ENCODE measurements at regions not wholly inside any gene's neighbourhood (a gene's known extent, or its start where the extent isn't known, plus 50 kb on each side); places are given as distances from the start of the nearest gene placed in this dataset.

DNA sequence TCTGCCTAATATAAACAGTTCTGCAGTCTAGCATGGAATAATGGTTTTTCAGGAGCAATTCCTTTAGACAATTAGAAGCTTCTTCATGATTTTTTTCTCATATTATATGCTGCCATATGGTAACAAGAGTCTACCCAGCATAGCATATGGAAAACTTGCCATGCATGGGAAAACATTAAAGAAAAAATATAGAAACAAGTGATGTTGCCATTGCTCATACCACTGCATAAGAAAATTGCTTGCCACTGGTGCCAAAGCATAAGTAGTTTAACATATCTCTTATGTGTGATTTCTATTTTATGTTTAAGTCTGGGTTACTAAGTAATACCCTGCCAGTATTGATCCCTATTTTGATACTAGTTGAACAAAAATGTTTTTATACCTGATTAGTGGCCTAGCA is 171.2 kb downstream of the CCDC59 start:
- H3K4me3 ChIP-seq (ENCODE audit: low read length): no peak overlapping the region
- no peaks in the 10 kb centered on the region for H3K4me1 ChIP-seq (ENCODE audit: insufficient read depth, low read length)
- H3K9me3 ChIP-seq (ENCODE audit: low read depth, low read length): peaks cover 7% of the 10 kb centered on the region
- no peaks in the 10 kb centered on the region for H3K27me3 ChIP-seq (ENCODE audit: insufficient read depth, low read length)

DNA sequence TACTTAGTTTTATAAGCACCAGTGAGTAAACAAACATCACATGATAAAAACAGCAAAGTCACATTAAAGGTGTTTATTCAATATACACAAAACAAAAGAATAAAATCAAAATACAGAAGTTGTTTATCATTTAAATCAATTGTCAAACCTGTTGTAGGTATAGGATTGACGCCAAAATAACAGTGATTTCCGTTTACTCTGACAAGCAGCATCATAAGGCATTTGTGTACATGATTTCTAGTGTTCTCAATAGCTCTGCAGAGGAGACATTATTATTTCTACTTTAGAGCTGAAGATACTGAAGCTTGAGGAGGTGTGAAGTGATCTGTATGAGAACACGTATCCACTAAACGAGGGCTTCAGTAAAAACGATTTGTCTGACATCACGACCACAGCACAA is 171.9 kb downstream of the CCDC59 start:
- no peaks in the 10 kb centered on the region for H3K27me3 ChIP-seq (ENCODE audit: insufficient read depth, low read length)
- no peak overlapping the region for H3K4me3 ChIP-seq (ENCODE audit: low read length)
- H3K9me3 ChIP-seq (ENCODE audit: low read depth, low read length): peaks cover 7% of the 10 kb centered on the region
- H3K4me1 ChIP-seq (ENCODE audit: insufficient read depth, low read length): no peaks in the 10 kb centered on the region

DNA sequence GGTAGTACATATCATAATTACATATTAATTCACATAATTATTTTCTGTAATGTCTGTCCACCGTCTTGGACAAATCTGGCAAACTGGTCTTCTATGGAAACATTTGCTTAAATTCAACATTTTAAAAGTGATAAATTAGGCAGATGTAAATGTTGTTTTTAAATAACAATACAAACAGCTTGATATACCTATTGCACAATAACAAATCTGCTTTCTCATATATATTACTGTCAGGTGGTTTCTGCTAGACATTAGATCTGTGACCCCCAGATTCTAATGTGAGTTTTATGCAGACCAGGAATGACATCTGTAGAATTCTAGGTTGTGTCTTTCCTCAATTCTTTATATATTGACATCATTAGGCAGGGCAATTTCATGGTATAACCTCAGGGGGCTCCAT is 173.3 kb downstream of the CCDC59 start:
- Histone ChIP-seq H3K4me1 (ENCODE audit: insufficient read depth, low read length) (no peaks in the 10 kb centered on the region), H3K9me3 (ENCODE audit: low read depth, low read length) (peaks cover 6% of the 10 kb centered on the region), H3K27me3 (ENCODE audit: insufficient read depth, low read length) (no peaks in the 10 kb centered on the region), H3K4me3 (ENCODE audit: low read length) (no peak overlapping the region)

DNA sequence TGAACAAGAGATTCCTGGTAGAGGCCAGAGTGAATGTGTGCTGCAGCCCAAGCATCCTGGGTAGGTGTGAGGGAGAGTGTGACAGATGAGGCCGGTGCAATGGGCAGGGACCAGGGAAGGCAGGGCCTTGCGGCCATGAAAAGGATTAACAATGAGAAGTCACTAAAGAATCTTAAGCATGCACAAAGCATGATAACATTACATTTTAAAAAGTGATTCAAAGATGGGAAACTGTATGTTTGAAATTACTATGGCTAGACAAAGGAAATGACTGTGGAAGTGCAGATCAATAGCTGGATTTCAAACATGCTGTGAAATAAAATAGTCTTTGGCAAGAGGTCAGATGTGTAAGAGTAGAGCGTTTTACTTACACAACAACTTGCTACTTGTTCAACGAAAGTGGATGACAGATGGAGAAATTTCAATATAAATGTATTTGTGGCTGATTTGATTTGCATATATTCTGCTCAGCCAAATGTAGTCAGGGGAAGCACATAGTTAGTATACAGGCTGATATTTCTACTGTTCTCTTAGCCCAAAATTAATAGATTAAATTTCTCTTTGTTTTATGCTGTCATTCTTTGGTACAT is 175.5 kb downstream of the CCDC59 start:
- no peaks in the 10 kb centered on the region for H3K4me1 ChIP-seq (ENCODE audit: insufficient read depth, low read length)
- no peaks in the 10 kb centered on the region for H3K27me3 ChIP-seq (ENCODE audit: insufficient read depth, low read length)
- no peaks in the 10 kb centered on the region for H3K9me3 ChIP-seq (ENCODE audit: low read depth, low read length)
- no peak overlapping the region for H3K4me3 ChIP-seq (ENCODE audit: low read length)

DNA sequence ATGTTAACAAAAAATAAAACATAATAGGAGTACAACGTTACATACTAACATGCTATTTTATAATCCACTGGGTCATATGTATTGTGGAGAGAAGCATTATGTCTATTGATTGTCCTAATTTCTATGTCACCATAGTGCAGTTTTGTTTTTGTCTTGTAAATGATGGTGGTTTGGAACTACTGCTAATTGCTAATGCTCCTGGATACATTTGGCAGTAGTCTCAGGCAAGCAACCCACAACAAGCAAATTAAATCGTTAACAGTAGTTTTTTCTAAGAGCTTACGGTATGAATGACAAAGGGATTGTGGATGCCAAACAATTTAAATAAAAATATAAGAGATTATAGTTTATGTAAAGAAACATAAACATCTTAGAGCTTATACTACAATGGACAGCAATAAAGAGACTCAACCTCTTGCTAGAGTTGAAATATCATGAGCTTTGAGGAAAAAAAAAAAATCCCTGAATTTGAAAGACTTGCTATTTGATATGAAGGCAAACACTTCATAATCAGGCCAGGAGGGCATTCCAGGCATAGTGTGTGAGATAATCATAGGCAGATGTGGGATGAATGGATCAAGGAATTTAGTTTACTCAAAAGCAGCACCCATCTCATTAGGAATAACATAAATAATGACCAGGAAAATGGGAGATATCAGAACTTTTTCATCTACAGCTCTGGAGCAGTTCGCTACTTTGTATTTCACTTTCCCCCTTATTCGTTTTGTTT is 181.3 kb downstream of the CCDC59 start:
- H3K4me1 ChIP-seq (ENCODE audit: insufficient read depth, low read length): no peaks in the 10 kb centered on the region
- H3K9me3 ChIP-seq (ENCODE audit: low read depth, low read length): no peaks in the 10 kb centered on the region
- H3K4me3 ChIP-seq (ENCODE audit: low read length): no peak overlapping the region

DNA sequence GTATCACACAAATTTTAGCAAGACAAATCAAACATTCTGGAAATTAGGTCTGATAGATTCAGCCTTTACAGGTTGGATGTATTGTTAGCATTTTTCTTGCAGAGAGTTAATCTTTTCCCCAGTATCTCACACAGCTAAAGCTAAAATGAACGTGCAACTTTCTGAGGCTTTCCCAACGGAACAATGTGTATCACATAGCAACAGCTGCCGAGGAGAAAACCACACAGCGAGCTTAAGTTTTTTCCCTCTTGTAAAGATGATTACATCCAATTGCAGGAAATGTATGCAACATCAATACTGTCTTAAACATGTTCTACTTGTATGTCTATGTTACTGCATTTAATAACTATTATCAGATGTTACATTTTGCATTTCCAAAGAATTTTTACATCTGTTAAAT is 182.2 kb downstream of the CCDC59 start:
- Histone ChIP-seq H3K27me3 (ENCODE audit: insufficient read depth, low read length) (no peaks in the 10 kb centered on the region), H3K4me1 (ENCODE audit: insufficient read depth, low read length) (no peaks in the 10 kb centered on the region), H3K9me3 (ENCODE audit: low read depth, low read length) (no peaks in the 10 kb centered on the region), H3K4me3 (ENCODE audit: low read length) (no peak overlapping the region)

More for the DNA sequence above, 181.3 kb downstream of the CCDC59 start:
- H3K27me3 ChIP-seq (ENCODE audit: insufficient read depth, low read length): no peaks in the 10 kb centered on the region

DNA sequence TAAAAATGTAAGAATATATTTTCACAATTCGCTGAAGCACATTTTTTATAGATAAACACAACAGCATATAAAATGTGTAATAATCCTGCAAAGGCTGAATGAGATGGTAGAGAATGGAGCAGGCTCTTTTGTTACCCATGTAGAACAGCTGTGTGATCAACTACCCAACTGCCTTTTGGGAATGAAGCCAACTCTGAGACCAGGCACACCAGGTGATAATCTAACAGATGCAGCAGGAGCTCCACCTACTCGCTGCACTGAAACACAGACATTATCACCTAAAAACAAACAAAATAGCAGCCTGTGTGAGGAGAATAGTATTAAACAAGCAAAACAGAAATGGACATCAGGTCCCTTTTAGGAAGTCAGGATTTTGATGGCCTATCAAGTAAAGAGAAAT is 183.3 kb downstream of the CCDC59 start:
- H3K4me1 ChIP-seq (ENCODE audit: insufficient read depth, low read length): no peaks in the 10 kb centered on the region
- no peaks in the 10 kb centered on the region for H3K9me3 ChIP-seq (ENCODE audit: low read depth, low read length)
- H3K27me3 ChIP-seq (ENCODE audit: insufficient read depth, low read length): no peaks in the 10 kb centered on the region
- H3K4me3 ChIP-seq (ENCODE audit: low read length): no peak overlapping the region

DNA sequence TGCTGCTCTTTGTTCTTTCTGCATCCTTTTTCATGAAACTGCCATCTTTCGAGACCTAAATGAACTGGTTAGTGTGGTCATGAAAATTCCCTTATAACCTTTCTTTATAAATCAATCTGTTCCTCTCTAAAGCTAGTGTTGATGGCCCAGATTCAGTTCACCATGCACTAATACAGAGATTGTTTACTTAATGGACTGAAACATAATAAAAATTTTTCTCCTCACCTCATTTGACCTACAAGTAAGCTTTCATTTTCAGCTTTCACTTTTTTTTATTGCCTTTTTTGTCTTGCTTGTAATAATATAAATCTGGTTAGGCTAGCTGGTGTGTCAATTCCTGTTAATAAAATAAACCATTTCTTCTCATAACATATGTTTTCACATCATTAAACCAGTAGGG is 183.8 kb downstream of the CCDC59 start:
- H3K27me3 ChIP-seq (ENCODE audit: insufficient read depth, low read length): no peaks in the 10 kb centered on the region
- no peak overlapping the region for H3K4me3 ChIP-seq (ENCODE audit: low read length)
- no peaks in the 10 kb centered on the region for H3K4me1 ChIP-seq (ENCODE audit: insufficient read depth, low read length)
- H3K9me3 ChIP-seq (ENCODE audit: low read depth, low read length): no peaks in the 10 kb centered on the region

DNA sequence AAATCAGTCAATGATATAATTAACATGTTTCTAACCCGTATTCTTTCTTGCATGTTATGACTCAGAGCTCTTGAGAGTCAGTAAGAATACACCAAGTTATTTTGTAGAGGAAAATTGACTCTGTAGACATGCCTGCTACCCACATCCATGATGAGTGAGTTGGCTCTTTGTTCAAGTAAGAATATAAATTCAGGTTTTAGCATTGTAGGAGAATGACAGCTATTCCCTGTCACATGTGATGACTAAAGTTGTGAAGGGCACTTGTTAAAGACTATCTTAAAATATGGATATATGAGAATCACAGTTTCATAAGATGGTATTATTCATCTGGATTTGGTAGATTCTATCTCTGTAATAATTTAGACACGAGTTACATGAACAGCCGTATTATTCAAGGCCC is 209.1 kb downstream of the CCDC59 start:
- H3K4me3 ChIP-seq (ENCODE audit: low read length): no peak overlapping the region
- no peaks in the 10 kb centered on the region for H3K27me3 ChIP-seq (ENCODE audit: insufficient read depth, low read length)
- H3K9me3 ChIP-seq (ENCODE audit: low read depth, low read length): no peaks in the 10 kb centered on the region
- no peaks in the 10 kb centered on the region for H3K4me1 ChIP-seq (ENCODE audit: insufficient read depth, low read length)

DNA sequence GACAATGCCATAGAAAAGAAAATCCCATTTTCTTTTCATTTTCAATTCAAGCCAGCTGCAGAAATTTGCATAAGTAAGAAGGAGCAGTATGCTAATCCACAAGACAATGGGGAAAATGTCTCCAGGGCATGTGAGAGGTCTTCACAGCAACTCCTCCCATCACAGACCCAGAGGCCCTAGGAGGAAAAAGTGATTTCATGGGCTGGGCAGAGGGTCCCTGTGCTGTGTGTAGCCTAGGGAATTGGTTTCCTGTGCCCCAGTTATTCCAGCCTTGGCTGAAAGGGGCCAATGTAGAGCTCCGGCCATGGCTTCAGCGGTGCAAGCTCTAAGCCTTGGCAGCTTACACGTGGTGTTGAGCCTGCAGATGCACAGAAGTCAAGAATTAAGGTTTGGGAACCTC is 211.4 kb downstream of the CCDC59 start:
- no peak overlapping the region for H3K4me3 ChIP-seq (ENCODE audit: low read length)
- no peaks in the 10 kb centered on the region for H3K9me3 ChIP-seq (ENCODE audit: low read depth, low read length)
- no peaks in the 10 kb centered on the region for H3K4me1 ChIP-seq (ENCODE audit: insufficient read depth, low read length)
- H3K27me3 ChIP-seq (ENCODE audit: insufficient read depth, low read length): no peaks in the 10 kb centered on the region

DNA sequence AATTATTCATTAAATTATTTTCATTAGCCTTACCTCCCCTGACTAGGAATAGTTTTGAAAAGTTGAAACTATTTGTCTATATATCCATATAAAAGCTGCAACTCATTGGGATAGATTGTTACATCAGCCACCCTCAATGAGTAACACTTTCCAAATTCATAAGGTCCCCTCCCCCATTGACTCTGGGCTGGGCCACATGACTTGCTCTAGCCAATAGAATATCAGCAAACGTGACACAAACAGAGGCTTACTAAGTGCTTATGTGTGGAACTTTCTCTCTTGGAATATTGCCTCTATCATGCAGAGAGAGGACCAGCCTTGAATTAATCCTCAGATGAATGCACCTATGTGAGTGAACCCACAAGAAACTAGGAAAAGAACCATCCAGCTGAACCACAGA is 213.7 kb downstream of the CCDC59 start:
- H3K27me3 ChIP-seq (ENCODE audit: insufficient read depth, low read length): no peaks in the 10 kb centered on the region
- no peaks in the 10 kb centered on the region for H3K4me1 ChIP-seq (ENCODE audit: insufficient read depth, low read length)
- H3K9me3 ChIP-seq (ENCODE audit: low read depth, low read length): no peaks in the 10 kb centered on the region
- H3K4me3 ChIP-seq (ENCODE audit: low read length): no peak overlapping the region

DNA sequence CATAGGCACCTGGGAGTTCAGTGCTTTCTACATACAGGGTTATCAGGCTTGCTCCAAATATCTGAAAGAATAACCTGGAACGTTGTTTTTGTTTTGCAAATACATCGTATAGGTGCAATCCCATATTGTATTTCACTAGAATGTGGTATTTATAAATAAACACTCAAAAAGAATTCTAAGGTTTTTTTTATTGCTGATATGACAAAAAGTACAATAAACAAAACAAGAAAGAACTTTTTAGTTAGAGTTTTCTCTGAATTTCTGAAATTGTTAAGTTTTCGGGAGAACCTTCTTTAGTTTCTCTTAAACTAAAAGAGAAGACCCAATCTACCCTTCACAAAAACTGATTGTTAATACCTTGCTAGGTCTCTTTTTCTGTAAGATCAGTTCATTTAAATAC is 225.8 kb downstream of the CCDC59 start:
- H3K9me3 ChIP-seq (ENCODE audit: low read depth, low read length): no peaks in the 10 kb centered on the region
- no peaks in the 10 kb centered on the region for H3K4me1 ChIP-seq (ENCODE audit: insufficient read depth, low read length)
- no peak overlapping the region for H3K4me3 ChIP-seq (ENCODE audit: low read length)
- no peaks in the 10 kb centered on the region for H3K27me3 ChIP-seq (ENCODE audit: insufficient read depth, low read length)

DNA sequence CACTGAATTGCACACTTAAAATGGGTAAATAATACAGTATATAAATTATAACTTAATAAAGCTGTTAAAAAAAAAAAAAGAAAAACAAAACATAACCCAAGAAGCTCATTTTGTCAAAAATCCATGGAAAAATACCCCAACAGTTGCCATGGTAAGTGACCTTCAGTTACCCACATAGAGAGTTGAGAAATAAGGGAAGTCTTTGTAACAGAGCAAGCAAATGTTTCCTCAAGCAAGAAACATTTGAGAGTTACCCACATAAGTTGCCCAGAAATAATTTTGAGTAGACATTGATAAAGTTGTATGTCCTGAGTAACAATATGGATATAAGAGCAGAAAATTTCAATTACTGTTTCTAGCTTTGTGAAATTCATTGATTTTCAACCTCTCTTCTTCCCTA is 227.4 kb downstream of the CCDC59 start:
- Histone ChIP-seq H3K27me3 (ENCODE audit: insufficient read depth, low read length) (no peaks in the 10 kb centered on the region), H3K4me1 (ENCODE audit: insufficient read depth, low read length) (no peaks in the 10 kb centered on the region), H3K9me3 (ENCODE audit: low read depth, low read length) (no peaks in the 10 kb centered on the region), H3K4me3 (ENCODE audit: low read length) (no peak overlapping the region)

DNA sequence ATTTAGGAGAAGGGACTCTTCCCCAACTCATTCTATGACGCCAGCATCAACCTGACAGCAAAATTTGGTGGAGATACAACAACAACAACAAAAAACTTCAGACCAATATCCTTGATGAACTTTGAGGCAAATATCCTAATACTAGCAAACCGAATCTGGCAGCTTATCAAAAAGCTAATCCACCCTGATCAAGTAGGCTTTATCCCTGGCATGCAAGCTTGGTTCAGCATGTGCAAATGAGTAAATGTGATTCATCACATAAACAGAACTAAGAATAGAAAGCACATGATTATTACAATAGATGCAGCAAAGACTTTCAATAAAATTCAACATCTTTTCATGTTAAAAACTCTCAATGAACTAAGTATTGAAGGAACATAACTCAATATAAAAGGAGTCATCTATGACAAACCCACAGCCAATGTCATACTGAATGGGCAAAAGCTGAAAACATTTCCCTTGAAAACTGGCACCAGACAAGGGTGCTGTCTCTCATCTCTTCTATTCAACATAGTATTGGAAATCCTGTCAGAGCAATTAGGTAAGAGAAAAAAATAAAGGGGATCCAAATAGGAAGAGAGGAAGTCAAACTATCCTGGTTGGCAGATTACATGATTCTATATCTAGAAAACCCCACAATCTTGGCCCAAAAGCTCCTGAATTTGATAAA is 233.3 kb downstream of the CCDC59 start:
- H3K4me3 ChIP-seq (ENCODE audit: low read length): no peak overlapping the region
- H3K9me3 ChIP-seq (ENCODE audit: low read depth, low read length): peaks cover 5% of the 10 kb centered on the region
- no peaks in the 10 kb centered on the region for H3K4me1 ChIP-seq (ENCODE audit: insufficient read depth, low read length)
- H3K27me3 ChIP-seq (ENCODE audit: insufficient read depth, low read length): no peaks in the 10 kb centered on the region

DNA sequence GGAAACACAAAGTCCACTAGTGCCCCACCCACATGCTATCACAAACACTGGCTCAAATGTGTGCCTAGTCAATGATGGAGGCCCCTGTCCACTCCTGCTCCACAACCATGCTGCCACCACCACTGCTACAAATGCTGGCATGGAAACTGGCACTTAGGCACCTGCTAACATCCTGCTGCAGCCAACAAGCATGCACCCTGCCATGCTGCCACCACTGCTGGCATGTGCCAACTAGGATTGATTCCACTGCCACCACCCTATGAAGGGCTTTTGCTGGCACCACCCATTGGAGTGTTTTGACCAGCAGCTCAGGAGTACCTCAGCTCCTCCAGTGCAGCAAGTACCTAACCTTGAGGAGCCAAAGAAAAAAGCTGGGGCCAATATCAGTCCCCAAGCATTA is 236.6 kb downstream of the CCDC59 start:
- Histone ChIP-seq H3K27me3 (ENCODE audit: insufficient read depth, low read length) (no peaks in the 10 kb centered on the region), H3K4me3 (ENCODE audit: low read length) (no peak overlapping the region), H3K4me1 (ENCODE audit: insufficient read depth, low read length) (no peaks in the 10 kb centered on the region), H3K9me3 (ENCODE audit: low read depth, low read length) (peaks cover 5% of the 10 kb centered on the region)

DNA sequence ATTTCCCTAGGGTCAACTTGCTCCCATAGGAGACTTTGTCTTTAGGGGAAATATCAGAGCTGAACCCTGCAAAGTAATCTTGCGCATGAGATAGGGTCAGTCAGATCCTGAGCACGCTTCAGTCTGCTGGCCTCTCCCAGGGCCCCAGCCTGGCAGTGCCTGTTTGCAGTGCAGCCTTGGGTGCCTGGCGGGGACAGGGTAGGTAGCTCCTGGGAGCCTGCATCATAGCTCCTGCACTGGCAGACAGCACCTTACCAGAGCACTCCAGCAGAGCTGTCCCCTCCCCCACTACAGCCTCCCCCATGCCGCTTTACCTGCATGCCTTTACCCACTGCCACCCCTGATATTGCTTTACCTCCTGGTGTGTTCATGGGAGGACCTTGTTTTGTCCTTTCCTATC is 237.3 kb downstream of the CCDC59 start:
- Histone ChIP-seq H3K4me1 (ENCODE audit: insufficient read depth, low read length) (no peaks in the 10 kb centered on the region), H3K27me3 (ENCODE audit: insufficient read depth, low read length) (no peaks in the 10 kb centered on the region), H3K9me3 (ENCODE audit: low read depth, low read length) (peaks cover 5% of the 10 kb centered on the region), H3K4me3 (ENCODE audit: low read length) (no peak overlapping the region)

Measured in mononuclear cell (primary cell).